Fibroblast of lung (primary cell): ENCODE measurements at regions not wholly inside any gene's neighbourhood (a gene's known extent, or its start where the extent isn't known, plus 50 kb on each side); places are given as distances from the start of the nearest gene placed in this dataset.

ENCODE experiments used
- DNase-seq, 2 donors: peaks; one replicate each; pipeline versions ENCODE4 v3.0.0 to v3.0.0-alpha.2; 2010; ENCODE audit warnings: low read depth in 2 of 2
- H2AFZ ChIP-seq: 2 replicates; pipeline ENCODE4 v1.5.1; 2012; ENCODE audit warnings: low read length, control low read depth, inconsistent platforms
- H3K27ac ChIP-seq: 2 replicates; pipeline ENCODE4 v1.5.1; 2011; ENCODE audit warnings: low read length, control low read depth; ENCODE audit not compliant: insufficient read depth
- H3K27me3 ChIP-seq: 2 replicates; pipeline ENCODE4 v1.5.1; 2011; ENCODE audit warnings: mild to moderate bottlenecking, low read length; ENCODE audit not compliant: control insufficient read depth, insufficient read depth
- H3K36me3 ChIP-seq: 2 replicates; pipeline ENCODE4 v1.5.1; 2011; ENCODE audit warnings: low read length; ENCODE audit not compliant: control insufficient read depth, insufficient read depth
- H3K4me1 ChIP-seq: 2 replicates; pipeline ENCODE4 v1.5.1; 2011; ENCODE audit warnings: low read length; ENCODE audit not compliant: control insufficient read depth, insufficient read depth; ENCODE audit errors: extremely low read depth
- H3K4me2 ChIP-seq: 2 replicates; pipeline ENCODE4 v1.5.1; 2011; ENCODE audit warnings: low read length, control low read depth; ENCODE audit not compliant: insufficient read depth; ENCODE audit errors: extremely low read depth
- H3K4me3 ChIP-seq, 4 experiments: fragments of 200-600 bp in 1 of 4; sonication (generic) in 1 of 4; replicated peaks in 1 of 4; 2 replicates each; pipeline ENCODE4 v1.5.1; 2011 to 2016; ENCODE audit warnings: low read length in 4 of 4, low read depth in 3 of 4, mild to moderate bottlenecking in 3 of 4, control low read depth in 2 of 4, inconsistent platforms in 1 of 4, mixed read lengths in 1 of 4; ENCODE audit not compliant: insufficient read depth in 1 of 4; ENCODE audit errors: control extremely low read depth in 1 of 4
- H3K79me2 ChIP-seq: 2 replicates; pipeline ENCODE4 v1.5.1; 2012; ENCODE audit warnings: mild to moderate bottlenecking, low read length, inconsistent platforms; ENCODE audit not compliant: control insufficient read depth, insufficient read depth
- H3K9ac ChIP-seq: 2 replicates; pipeline ENCODE4 v1.5.1; 2011; ENCODE audit warnings: mild to moderate bottlenecking, low read length, control low read depth; ENCODE audit not compliant: insufficient read depth
- H3K9me3 ChIP-seq: 2 replicates; pipeline ENCODE4 v1.5.1; 2012; ENCODE audit warnings: low read depth, low read length; ENCODE audit not compliant: control insufficient read depth, insufficient read depth
- H4K20me1 ChIP-seq: 2 replicates; pipeline ENCODE4 v1.5.1; 2011; ENCODE audit warnings: low read length; ENCODE audit not compliant: control insufficient read depth, insufficient read depth; ENCODE audit errors: extremely low read depth
- EZH2 ChIP-seq: IDR thresholded peaks from 2 replicates; pipeline ENCODE4 v1.5.1; 2012; ENCODE audit warnings: low read length, control low read depth, mild to moderate bottlenecking; ENCODE audit errors: missing control alignments
- TF ChIP-seq, protein P1 (sequence below), 2 donors: IDR thresholded peaks in 1 of 2; conservative IDR thresholded peaks in 1 of 2; 1 replicate in 1 of 2; 2 replicates in 1 of 2; pipeline ENCODE4 v1.5.1; 2011 to 2012; ENCODE audit warnings: low read length in 2 of 2, control low read depth in 1 of 2, inconsistent platforms in 1 of 2, low read depth in 1 of 2, mild to moderate bottlenecking in 1 of 2

DNA sequence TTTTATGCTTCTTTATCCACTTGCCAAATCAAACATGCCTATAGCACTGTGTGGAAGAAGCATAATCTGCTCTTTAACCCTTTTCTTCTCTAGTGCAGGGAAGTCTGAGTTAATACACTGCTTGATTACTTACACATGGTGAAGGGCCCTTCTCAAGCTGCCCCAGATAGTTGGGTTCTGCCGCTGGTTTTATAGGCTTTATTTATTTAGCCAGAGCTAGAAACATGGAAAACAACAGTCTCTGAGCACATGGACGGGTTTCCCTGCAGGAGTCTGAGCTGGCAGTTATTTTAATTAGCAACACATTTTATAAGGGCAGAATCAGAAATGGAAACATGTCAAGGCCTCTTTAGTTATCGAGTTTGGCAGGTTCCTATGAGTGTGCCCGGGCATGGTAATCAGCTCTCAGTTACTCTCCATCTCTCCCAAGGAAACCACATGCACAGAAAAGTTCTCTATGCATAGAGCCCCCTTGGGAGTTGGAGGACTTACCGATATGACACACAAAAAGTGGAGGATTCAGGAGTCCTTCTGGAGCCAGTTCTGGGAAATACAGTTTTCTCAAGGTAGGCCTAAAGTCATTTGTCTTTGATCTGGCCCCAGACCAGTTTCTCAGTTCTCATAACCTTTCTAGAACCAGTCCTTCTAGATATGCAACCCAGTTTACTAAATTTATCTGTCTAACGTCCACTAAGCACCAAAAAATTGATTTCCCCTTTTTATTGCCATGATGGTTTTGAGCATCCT is 564.8 kb downstream of the ACTL7B start:
- Histone ChIP-seq H3K36me3 (no peaks in the 10 kb centered on the region), H3K4me1 (no peaks in the 10 kb centered on the region), H3K27me3 (no peaks in the 10 kb centered on the region), H3K79me2 (no peaks in the 10 kb centered on the region), H3K27ac (no peak overlapping the region), H3K4me2 (no peak overlapping the region), H4K20me1 (no peaks in the 10 kb centered on the region), H3K9me3 (no peaks in the 10 kb centered on the region), H3K9ac (no peak overlapping the region), H2AFZ (no peak overlapping the region), H3K4me3 (no peak overlapping the region)
- TF ChIP-seq, protein P1, sequence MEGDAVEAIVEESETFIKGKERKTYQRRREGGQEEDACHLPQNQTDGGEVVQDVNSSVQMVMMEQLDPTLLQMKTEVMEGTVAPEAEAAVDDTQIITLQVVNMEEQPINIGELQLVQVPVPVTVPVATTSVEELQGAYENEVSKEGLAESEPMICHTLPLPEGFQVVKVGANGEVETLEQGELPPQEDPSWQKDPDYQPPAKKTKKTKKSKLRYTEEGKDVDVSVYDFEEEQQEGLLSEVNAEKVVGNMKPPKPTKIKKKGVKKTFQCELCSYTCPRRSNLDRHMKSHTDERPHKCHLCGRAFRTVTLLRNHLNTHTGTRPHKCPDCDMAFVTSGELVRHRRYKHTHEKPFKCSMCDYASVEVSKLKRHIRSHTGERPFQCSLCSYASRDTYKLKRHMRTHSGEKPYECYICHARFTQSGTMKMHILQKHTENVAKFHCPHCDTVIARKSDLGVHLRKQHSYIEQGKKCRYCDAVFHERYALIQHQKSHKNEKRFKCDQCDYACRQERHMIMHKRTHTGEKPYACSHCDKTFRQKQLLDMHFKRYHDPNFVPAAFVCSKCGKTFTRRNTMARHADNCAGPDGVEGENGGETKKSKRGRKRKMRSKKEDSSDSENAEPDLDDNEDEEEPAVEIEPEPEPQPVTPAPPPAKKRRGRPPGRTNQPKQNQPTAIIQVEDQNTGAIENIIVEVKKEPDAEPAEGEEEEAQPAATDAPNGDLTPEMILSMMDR (conservative IDR thresholded peaks at IDR 0.05 in 1 of 2, IDR thresholded peaks at IDR 0.05 in 1 of 2; ENCODE audit: low read depth in 1 of 2, low read length in 2 of 2), result no peak
- TF ChIP-seq EZH2, result no peak
- DNase-seq, result no peak

DNA sequence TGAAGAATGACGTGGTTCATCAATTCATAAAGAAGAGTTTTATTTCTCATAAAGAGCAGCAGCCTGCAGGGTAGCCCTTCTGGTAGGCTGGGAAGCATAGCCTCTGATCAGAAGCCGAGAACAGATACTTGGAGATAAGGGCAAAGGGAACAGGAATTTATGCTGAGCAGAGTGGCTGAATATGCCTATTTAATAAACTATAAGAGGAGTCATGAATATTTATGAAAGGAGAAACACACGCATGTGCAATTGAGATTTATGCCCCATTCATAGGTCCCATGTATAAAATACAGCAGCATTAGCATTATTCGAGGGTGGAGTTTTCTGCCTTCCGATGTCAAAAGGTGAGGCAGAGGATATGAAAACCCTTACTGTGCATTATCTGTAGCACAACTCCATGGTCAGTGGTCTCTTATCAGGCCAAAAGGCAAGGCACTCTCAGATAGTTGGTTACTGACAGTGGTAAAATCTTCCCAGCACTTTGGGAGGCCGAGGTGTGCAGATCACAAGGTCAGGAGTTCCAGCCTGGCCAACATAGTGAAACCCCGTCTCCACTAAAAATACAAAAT is 569.1 kb downstream of the ACTL7B start:
- no peak for TF ChIP-seq EZH2
- TF ChIP-seq, protein P1 (conservative IDR thresholded peaks at IDR 0.05 in 1 of 2, IDR thresholded peaks at IDR 0.05 in 1 of 2; ENCODE audit: low read depth in 1 of 2, low read length in 2 of 2), result no peak
- H3K79me2 ChIP-seq, result no peaks in the 10 kb centered on the region
- H3K4me1 ChIP-seq, result no peaks in the 10 kb centered on the region
- no peaks in the 10 kb centered on the region for H3K9me3 ChIP-seq
- no peak overlapping the region for H3K27ac ChIP-seq
- no peak overlapping the region for H3K4me2 ChIP-seq
- DNase-seq, result no peak
- H3K36me3 ChIP-seq, result no peaks in the 10 kb centered on the region
- H3K4me3 ChIP-seq, result no peak overlapping the region
- H3K9ac ChIP-seq, result no peak overlapping the region
- H3K27me3 ChIP-seq, result no peaks in the 10 kb centered on the region
- H4K20me1 ChIP-seq, result no peaks in the 10 kb centered on the region
- H2AFZ ChIP-seq, result no peak overlapping the region

DNA sequence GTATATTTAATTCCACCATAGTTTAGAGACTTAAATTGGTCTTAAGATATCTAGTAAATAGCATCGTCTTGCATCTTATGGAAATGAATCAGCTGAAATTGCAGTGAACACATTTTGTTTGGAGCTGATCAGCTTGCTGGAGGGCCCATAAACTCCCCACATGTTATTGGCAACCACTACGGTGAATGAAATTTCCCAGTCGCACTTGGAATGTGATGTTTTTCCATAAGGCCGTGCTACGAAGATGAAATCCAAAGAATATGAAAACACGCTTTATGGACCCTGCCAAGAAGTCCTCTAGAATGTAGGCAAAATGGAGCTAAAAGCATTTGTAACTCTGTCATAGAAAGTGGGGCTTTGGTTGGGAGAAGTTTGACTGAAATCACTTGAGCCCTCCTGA is 572.1 kb downstream of the ACTL7B start:
- no peak for TF ChIP-seq EZH2
- TF ChIP-seq, protein P1 (conservative IDR thresholded peaks at IDR 0.05 in 1 of 2, IDR thresholded peaks at IDR 0.05 in 1 of 2; ENCODE audit: low read depth in 1 of 2, low read length in 2 of 2), result no peak
- Histone ChIP-seq H3K4me3 (no peak overlapping the region), H3K9ac (no peak overlapping the region), H3K36me3 (no peaks in the 10 kb centered on the region), H2AFZ (no peak overlapping the region), H3K4me2 (no peak overlapping the region), H3K27me3 (no peaks in the 10 kb centered on the region), H3K27ac (no peak overlapping the region), H3K79me2 (no peaks in the 10 kb centered on the region), H3K9me3 (no peaks in the 10 kb centered on the region), H4K20me1 (no peaks in the 10 kb centered on the region), H3K4me1 (no peaks in the 10 kb centered on the region)
- DNase-seq, result no peak
